B cell (primary cell): ENCODE measurements at regions not wholly inside any gene's neighbourhood (a gene's known extent, or its start where the extent isn't known, plus 50 kb on each side); places are given as distances from the start of the nearest gene placed in this dataset.
"Not testable (repeated sequence)": the region's sequence is repeated elsewhere in the genome, so short reads cannot be mapped to it uniquely, and the experiment has no call there.

Source experiments
- CTCF ChIP-seq: fragments of 200-600 bp; IDR thresholded peaks from one replicate; pipeline ENCODE4 v1.8.0; 2022; ENCODE audit warnings: antibody characterized with exemption, mild to moderate bottlenecking
- EZH2 ChIP-seq: IDR thresholded peaks from 2 replicates; pipeline ENCODE4 v1.6.1; 2012; ENCODE audit warnings: borderline replicate concordance, low read depth, mild to moderate bottlenecking, moderate library complexity, low read length; ENCODE audit not compliant: insufficient read depth, poor library complexity, severe bottlenecking

- not testable (repeated sequence) for TF ChIP-seq CTCF, EZH2
Measured at GRCh38 chr2:91895091-91895490, 2976.1 kb upstream of the TEKT4 start.
